ENCODE measurements at regions not wholly inside any gene's neighbourhood (a gene's known extent, or its start where the extent isn't known, plus 50 kb on each side); places are given as distances from the start of the nearest gene placed in this dataset.
"Not testable (repeated sequence)": the region's sequence is repeated elsewhere in the genome, so short reads cannot be mapped to it uniquely, and the experiment has no call there.

GRCh38 chr22:11026541-11026940 is 4501.5 kb upstream of the OR11H1 start:
- not testable (repeated sequence) for TF ChIP-seq POLR2A, CTCF (IDR thresholded peaks at IDR 0.05)

Data from testis (tissue), 2 donors.